Astrocyte of the cerebellum (primary cell): ENCODE measurements at regions not wholly inside any gene's neighbourhood (a gene's known extent, or its start where the extent isn't known, plus 50 kb on each side); places are given as distances from the start of the nearest gene placed in this dataset.
"Not testable (repeated sequence)": the region's sequence is repeated elsewhere in the genome, so short reads cannot be mapped to it uniquely, and the experiment has no call there.

Experiments used
- DNase-seq: peaks from one replicate; pipeline ENCODE4 v3.0.0-alpha.2; 2011; ENCODE audit warnings: low read depth
- H3K4me3 ChIP-seq: 2 replicates; pipeline ENCODE4 v1.5.1; 2011; ENCODE audit warnings: mild to moderate bottlenecking, low read depth, low read length, moderate library complexity
- CTCF ChIP-seq: IDR thresholded peaks from 2 replicates; pipeline ENCODE4 v1.5.1; 2012; ENCODE audit warnings: low read length, low read depth, moderate library complexity, mild to moderate bottlenecking; ENCODE audit errors: missing control alignments
- in situ Hi-C: cut with HindIII; loops from 2 replicates; pipeline ENCODE4 v1.10.0; 2017; ENCODE audit warnings: low sequenced_read_pairs

- H3K4me3 ChIP-seq = no peak overlapping the region
- no peak for TF ChIP-seq CTCF
- DNase-seq = no peak
- in situ Hi-C loops = no loop called here
Observed at GRCh38 chr20:48220033-48220633, 434.9 kb upstream of the SULF2 start.

- TF ChIP-seq CTCF = no peak
- in situ Hi-C loops = no loop called here
- DNase-seq = no peak
- H3K4me3 ChIP-seq = no peak overlapping the region
Observed at GRCh38 chr20:48219306-48219705, 434.0 kb upstream of the SULF2 start.

DNA sequence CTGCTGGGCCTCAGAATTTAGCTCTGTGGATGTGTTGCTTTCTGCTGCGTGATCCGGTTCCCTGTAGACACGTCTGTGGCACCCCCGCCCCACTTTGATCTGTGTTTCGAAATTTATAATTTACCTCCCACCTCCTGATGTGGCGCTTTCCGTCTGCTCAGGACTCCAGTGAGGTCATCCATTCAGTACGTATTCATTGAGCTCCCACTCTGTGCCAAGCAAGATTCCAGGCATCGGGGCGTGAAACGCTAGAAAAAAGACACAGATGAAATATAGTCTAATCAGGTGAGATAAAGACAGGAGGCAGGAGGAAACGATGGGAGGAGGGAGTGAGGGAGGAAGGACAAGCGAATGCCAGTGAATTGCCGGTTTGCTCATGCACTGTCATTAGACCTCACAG, 431.9 kb upstream of the SULF2 start:
- in situ Hi-C loops = no loop called here
- no peak for DNase-seq

DNA sequence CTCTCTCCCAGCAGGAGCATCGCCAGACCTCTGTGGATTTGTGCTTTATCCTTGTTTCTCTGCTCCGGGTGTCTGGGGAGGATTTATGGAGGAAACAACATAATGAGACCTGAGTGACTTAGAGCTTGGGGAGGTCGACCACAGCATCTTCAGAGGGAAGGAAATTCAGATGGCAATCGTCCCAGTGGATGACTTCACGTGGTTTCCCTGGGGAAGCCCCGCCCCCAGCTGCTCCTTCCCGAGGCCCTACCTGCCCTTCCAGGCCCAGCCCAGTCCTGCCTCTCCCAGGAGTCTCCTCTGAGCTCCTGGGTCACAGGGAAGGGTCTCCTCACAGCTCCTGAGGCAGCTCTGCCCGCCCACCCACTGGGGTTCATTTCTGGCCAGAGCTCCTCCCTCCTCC, 430.3 kb upstream of the SULF2 start:
- in situ Hi-C loops = no loop called here
- no peak for DNase-seq
- H3K4me3 ChIP-seq = no peak overlapping the region
- no peak for TF ChIP-seq CTCF

More for the DNA sequence above, 431.9 kb upstream of the SULF2 start:
- no peak for TF ChIP-seq CTCF
- H3K4me3 ChIP-seq = no peak overlapping the region

- DNase-seq = no peak
- in situ Hi-C loops = no loop called here
- H3K4me3 ChIP-seq = no peak overlapping the region
- TF ChIP-seq CTCF = no peak
Observed at GRCh38 chr20:48214601-48215000, 429.3 kb upstream of the SULF2 start.

GRCh38 chr20:48213635-48214034, 428.4 kb upstream of the SULF2 start:
- in situ Hi-C loops, DNase-seq, H3K4me3 ChIP-seq: not testable (repeated sequence)

- in situ Hi-C loops = no loop called here
Observed at GRCh38 chr20:48212806-48213509, 427.7 kb upstream of the SULF2 start.

More at GRCh38 chr20:48212806-48213509, 427.7 kb upstream of the SULF2 start:
- no peak for DNase-seq
- H3K4me3 ChIP-seq = no peak overlapping the region
- TF ChIP-seq CTCF = no peak
